HG02623 (cell line): ENCODE measurements at regions not wholly inside any gene's neighbourhood (a gene's known extent, or its start where the extent isn't known, plus 50 kb on each side); places are given as distances from the start of the nearest gene placed in this dataset.

Experiments
- ATAC-seq: cut with Tn5 transposase; IDR thresholded peaks from one replicate; pipeline ENCODE4 v1.9.1; 2021; ENCODE audit warnings: moderate library complexity; ENCODE audit not compliant: unreplicated experiment

DNA sequence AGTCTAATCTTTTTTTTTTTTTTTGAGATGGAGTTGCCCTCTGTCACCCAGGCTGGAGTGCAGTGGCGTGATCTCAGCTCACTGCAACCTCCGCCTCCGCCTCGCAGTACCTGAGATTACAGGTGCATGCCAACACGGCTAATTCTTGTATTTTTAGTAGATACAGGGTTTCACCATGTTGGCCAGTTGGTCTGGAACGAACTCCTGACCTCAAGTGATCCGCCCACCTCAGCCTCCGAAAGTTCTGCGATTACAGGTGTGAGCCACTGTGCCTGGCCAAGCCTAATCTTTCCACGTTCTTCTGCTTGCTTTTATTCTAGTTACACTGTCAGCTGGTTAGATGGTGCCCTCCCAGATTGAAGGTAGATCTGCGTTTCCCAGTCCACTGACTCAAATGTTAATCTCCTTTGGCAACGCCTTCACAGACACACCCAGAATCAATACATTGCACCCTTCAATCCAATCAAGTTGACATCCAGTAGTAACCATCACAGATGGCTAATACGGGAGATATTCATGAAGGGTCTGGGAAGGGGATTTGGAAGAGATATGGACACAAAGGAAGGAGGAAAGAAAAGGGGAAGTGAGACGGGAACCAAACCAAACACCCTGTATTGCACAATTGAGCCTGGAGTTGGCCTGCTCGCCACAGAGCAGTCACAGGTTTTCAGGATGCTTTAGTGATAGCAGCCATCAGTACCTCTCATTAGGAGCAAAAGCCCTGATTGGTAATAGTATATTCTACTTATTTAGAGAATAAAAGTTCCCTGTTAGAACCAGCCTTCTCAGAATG lies 229.8 kb downstream of the PIK3C3 start:
- no peak for ATAC-seq

DNA sequence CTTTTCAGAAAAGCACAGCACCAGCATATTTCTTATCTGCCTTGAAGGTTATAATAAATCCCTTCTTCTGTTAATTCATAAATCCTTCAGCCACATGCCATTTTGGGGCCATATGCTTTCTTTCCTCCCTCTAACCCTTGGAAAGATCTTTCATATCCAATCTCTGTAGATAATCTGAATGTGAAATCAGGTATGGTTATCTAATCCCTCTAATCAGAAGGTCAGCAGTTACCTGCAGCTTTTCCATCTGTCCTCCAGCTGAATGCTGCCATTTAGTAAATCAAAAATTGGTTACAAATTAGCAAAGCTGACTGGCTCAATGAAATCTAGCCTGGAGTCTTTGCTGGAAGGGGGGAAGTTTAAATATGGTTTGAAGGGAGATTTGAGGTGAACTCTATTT lies 230.5 kb downstream of the PIK3C3 start:
- no peak for ATAC-seq

DNA sequence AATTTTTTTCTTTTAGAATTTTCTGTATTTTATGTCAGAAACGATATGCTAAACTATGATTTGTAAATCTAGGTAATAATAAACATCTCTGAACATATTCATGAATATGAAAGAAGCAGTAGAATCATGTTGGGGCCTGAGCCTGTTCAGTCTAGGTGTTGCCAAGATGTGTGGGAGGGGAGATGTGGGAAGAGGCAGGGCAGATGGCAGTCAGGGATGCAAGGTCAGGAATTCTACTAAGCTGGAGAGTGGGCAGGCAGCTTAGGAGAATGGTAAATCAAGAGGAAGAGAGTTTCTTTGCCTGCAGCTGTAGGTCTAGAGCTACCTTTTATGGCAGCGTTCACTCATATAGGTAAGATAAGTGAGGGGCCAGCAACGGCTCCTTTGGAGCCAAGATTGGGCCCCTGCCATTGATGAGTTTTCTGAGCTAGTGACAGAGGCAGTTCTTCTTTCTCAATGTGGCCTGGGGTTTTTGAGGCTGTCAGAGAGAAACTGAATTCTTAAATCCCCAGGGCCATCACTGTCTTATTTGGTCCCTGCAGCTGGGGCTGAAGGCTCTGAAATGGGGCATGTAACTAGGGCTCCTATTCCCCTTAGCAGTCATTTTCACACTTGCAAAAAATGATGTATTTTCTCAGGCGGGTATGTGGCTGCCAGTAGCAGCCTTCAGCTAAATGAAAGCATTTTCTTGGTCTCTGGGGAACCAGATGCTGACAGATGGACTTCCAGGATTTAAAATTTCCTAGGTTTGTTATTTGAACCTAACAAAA lies 232.8 kb downstream of the PIK3C3 start:
- peak; percentile 81 for ATAC-seq

DNA sequence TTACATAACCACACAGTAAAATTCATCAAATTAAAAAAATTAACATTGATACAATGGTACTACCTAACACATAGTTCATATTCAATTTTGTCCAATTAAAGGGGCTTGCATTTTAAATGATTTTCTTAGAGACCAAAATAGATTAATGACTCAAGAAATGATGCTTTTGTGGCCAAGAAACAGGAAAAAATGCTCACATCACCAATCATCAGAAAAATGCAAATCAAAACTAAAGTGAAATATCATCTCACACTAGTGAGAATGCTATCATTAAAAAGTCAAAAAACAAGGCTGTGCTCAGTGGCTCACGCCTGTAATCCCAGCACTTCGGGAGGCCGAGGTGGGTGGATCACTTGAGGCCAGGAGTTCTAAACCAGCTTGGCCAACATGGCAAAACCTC lies 235.6 kb downstream of the PIK3C3 start:
- no peak for ATAC-seq

DNA sequence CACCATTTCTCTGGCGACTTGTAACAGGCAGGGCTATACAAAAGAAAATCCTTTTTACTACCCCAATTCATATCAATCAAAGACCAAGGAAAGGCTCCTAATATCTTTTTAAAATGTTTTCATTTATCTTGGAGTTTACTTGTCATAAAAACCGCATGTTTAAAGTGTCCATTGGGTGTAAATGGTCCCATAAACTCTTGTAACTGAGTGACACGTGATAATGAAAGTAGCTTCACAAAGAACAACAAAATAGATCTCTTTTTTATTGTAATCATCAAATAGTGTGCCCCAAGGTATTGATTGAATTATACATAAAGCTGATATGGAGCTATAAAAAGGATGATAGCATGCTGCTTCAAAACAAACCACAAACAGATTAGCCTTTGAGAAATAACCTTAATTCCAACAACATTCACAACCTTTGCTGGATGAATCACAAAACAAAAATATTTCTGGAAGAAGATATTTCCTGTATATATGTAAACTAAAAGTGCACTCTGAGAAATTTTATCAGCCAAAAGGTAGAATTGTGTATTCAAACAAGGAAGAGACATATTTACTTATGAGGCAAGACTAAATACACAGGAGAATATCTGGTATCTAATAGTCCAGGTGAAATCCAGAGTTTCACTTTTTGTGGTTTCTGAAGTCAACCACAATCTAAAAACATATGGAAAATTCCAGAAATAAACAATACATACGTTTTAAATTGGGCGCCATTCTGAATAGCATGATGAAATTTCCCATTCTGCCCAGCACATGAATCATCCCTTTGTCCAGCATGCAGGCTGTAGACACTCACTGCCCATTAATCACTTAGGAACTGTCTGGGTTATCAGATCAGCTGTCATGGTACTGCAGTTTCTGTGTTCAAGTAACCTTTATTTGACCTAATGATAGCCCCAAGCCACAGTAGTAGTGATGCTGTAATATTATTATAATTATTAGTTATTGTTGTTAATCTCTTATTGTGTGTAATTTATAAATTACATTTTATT lies 237.5 kb downstream of the PIK3C3 start:
- no peak for ATAC-seq

DNA sequence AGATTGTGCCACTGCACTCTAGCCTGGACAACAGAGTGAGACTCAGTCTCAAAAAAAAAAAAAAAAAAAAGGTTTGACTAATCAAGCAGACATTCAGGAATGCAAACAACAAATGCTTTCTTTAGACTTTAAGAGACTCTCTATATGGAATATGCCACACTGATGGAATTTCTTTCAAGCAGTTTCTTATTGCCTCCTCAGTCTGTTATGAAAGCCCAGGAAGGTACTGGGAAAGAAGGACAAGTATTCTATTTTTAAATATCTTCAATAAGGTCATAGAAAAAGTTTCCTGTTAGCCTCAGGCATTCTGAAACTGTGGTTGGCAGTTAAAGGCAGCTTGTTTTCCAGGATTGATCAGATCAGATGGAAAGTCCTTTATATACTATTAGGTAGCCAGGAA lies 241.6 kb downstream of the PIK3C3 start:
- no peak for ATAC-seq

DNA sequence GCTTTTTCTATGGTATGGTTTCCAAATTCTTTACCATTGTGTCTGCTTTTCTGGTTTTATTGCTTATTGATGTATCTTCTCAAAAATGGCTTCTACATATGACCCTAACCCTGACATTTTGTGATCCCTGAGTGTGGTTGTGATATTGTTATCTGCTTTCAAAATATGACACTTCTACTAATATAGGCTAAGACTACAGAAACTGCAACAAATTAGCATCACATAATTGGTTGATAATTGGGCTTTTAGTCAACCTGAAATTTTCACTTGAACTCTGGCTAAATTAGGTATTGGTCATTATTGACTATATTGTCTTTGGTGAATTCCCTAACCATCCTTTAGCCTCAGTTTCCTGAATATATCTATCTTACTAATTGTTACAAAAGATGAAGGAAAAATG lies 246.1 kb downstream of the PIK3C3 start:
- no peak for ATAC-seq

DNA sequence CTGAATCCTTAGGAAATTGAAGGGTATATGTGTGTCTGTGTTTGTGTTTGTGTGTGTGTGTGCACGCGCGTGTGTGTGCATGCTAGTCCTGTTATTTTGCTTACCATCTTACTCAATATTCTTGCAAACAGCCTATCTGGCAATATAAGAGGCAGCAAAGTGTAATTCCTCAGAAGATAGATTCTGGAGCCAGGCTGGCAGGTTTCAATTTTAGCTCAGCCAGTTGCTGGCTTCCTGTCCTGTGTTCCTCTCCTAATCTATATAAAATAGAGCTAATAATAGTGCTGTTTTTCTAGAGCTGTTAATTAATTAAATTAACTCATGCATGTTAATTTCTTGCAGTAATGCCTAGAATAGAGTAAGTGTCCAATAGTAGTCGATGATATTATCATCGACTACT lies 256.2 kb downstream of the PIK3C3 start:
- ATAC-seq, result no peak

DNA sequence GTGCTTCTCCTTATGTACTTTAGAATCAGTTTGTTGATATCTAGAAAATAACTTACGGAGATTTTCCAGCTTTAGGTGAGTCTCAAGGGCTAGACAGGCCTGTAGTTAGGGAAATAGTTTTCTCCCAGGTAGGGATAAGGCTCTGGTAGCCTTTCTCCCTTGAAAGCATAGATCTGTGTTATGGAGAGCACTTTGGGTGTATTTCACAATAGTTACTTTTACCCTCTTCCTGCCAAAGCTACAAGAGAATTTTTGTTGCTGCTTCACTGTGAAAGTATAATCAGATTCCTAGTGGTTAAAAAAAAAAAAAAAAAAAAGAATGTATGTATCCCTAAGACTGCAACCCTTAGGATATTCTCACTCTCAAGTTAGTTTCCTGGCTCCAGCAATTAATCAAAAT lies 267.5 kb downstream of the PIK3C3 start:
- no peak for ATAC-seq

DNA sequence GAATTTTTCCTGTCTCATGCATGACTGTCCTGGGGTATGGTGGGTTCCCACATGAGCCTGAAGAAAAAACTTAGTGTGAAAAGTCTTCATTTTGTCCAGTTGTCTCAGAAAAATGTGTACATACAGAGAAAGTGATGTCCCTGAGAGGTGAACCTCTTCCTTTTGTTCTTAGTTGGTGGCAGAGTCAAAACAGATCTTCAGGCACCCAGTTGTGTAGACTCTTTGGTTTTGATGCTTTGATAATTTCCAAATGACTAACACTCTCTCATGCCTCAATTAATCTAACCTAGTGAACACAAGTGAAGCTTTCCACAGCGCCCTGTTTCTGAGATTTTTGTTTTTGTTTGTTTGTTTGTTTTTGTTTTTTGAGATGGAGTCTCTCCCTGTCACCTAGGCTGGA lies 273.5 kb downstream of the PIK3C3 start:
- ATAC-seq, result no peak

DNA sequence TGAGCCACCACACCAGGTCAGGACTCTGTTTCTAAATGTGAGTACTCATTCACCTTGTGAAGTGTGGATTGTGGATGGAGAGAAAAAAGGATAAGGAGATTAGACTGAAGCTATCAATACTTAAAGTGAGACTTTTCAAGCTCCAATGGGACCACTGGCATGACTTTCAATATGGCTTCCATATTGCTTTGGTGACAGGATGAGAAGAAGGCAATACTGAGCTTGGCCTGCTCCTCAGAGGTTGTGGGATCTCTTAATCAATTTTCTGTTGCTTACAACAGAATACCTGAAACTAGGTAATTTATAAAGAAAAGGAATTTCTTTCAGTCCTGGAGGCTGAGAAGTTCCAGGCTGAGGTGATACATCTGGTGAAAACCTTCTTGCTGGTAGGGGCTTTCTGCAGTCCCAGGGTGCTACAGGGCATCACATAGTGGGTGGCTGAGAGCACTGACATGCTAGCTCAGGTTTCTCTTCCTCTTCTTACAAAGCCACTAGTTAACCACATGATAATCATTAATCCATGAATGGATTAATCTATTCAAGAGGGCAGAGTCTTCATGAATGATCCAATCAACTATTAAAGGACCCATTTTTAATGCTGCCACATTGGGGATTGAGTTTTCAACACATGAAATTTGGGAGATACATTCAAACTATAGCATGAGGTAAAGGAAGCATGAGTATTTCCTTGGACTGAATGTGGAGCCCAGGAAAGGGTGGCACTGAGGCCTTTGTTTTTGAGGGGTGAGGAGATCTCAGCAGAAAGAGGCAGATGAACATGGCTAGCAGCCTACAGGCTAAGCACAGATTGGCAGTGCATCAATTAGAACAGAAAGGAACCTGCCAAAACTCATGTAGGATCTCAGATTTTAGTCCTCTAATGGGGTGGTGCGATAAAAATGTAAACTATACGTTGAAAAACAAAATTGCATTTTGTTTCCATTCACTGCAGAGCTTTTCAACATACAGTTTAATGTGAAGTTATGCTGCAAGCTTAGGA lies 274.5 kb downstream of the PIK3C3 start:
- ATAC-seq, result peak; percentile 98

DNA sequence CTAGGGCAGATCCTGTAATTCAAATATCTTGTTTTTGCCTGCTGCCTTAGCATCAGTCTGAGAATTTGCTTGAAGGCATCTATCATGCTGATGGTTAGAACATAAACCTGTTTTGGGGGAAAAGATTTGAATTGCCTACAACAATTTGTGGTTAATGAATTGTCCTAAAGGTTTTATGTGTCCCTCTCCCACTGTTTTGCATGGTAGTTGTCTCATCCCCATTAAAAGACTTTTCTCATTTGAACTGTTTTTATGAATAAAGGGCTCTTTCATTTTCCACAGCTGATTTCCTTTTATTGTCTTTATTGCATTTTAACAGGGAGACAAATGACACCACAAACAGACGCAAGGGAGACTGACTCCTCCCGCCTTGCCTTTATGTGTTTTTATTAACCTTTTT lies 275.6 kb downstream of the PIK3C3 start:
- no peak for ATAC-seq

DNA sequence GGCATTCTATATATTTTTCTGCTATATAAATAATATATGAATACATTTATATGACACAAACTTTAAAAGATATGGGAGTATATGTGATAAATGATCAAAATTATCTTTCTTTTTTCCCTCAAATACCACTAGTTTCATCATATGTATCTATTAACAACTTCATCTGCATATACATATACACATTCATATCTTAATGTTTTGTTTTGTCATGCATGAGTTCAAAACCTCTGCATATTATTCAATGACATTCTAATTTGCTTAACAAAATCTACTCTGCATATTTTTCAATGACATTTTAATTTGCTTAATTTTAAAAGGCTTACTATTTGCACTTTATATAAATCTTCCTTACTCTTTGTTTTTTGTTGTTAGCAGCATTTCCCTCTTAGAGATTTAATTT lies 276.2 kb downstream of the PIK3C3 start:
- ATAC-seq, result no peak

DNA sequence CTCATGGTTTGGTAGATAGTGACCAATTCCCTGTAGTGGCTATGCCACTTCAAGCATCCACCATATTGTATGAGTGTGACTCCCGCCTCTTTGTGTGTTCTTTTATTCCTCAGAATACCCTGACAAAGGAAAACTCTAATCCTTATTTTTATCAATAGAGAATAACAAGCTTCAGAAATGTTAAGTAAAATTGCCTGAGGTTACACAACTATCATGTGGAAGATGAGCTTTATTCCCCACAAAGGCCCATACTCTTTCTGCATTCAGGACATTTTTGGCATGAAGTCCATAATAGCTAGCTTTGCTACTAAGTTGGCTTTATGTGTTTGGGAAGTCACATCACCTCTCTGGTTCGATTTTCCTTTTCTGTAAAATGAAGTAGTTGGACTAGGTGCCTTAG lies 276.8 kb downstream of the PIK3C3 start:
- ATAC-seq, result no peak

DNA sequence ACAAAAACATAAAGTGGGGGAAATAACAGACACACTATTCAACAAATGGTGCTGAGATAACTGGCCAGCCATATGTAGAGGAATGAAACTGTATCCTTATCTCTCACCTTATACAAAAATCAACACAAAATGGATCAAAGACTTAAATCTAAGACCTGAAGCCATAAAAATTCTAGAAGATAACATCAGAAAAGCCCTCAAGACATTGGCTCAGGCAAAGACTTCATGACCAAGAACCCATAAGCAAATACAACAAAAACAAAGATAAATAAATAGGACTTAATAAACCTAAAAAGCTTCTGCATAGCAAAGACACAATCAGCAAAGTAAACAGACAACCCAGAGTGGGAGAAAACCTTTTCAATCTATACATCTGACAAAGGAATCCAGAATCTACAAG lies 278.9 kb downstream of the PIK3C3 start:
- no peak for ATAC-seq

DNA sequence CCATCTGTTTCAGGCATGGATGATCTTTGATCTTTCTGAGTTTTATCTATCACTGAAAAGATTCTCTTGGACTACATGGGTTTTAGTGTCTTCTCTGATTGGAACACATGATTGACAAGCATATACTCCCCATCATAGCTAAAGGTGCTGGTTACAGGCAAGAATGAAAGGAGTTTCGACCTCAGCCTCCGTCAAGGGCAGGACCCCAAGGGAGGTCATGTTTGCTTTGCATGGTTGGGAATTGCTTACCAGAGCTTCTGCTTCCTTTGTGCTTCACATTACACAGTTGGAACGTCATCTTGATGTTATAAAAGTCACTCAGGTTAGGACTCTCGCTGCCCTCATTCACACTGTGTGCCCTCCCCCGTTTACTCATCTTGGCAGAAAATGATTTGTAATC lies 287.7 kb downstream of the PIK3C3 start:
- no peak for ATAC-seq

DNA sequence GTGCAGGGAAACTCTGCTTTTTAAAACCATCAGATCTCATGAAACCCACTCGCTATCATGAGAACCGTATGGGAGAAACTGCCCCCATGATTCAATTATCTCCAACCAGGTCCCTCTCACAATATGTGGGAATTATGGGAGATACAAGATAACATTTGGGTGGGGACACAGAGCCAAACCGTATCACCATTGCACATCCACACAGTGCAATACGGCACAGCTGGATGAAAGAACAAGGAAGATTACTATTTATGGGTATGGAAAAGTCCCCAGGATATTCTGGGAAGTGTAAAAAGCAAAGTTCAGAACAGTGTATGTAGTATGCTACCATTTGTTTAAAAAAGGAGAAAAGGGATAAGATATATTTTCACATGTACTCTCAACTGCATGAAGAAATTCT lies 290.1 kb downstream of the PIK3C3 start:
- no peak for ATAC-seq

DNA sequence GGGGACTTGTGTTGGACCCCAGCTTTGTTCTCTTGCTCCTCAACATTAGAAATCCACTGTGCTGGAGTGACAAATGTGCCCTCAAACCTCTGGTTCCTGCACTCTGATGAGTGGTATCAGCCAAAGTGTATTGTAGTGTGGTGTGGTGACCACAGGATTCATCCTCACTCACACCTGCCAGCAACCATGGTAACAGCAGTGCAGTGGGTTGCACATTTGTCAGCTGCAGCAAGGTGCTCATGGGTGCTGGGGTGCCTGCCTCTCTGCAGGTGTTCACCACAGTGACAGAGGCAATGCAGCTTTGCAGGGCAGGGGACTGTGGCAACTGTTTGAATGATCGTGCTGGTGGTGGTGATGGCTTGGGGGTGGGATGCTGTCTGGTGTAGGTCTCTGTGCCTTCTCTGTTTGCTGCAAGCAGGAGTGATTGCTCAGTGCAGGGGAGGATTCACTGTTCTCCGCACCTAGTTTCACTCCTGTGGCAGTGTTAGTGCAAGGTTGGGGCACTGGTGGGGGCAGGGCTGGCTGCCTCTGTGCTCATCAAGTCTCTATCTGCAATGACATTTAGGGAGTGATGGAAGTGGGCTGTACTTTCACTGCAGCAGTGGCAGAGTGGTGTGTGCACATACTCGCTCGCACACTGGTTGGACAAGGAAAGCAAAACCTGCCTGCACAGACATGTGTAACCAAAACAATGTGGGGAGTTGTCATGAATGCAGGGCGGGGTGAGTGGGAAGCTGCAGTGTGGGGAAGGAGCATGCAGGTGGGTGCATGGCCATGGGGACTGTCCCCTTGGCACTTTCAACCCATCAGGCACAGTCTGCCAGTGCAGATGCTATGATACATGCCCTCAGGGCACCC lies 301.1 kb downstream of the PIK3C3 start:
- ATAC-seq, result no peak

DNA sequence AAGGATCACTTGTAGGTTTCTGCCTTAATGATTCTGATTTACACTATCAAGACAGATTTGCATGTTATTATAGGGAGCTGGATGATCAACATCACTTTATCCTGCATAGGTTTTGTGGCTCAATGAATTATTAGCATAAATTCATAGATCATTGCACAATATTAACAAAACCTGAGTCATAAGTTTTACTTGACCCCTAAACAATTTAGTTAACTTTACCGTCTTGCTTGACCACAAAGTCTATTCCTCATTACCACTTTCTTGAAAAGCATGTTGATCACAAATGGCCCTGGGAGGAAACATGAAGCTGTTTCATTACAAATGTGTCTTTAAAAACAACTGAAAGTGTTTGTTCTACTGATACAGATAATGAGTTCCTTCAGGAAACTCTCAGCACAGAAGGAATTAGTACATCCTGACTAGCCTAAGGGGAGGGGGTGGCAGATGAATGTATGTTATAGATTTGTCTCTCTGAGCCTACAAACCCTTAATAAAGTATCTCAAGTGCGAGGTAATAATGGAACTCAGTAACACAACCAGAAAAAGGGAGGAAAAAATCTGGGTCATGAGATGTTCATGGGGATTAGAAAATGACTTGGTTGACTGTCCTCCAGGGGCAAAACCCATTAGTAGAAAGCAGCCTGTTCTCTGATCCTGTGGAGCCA lies 303.4 kb downstream of the PIK3C3 start:
- no peak for ATAC-seq
